Superior temporal gyrus (tissue), 1 donor: ENCODE measurements at regions not wholly inside any gene's neighbourhood (a gene's known extent, or its start where the extent isn't known, plus 50 kb on each side); places are given as distances from the start of the nearest gene placed in this dataset.

Experiments used
- DNase-seq: peaks from one replicate; pipeline ENCODE4 v3.0.0-alpha.2; 2016; ENCODE audit errors: extremely low spot score

DNA sequence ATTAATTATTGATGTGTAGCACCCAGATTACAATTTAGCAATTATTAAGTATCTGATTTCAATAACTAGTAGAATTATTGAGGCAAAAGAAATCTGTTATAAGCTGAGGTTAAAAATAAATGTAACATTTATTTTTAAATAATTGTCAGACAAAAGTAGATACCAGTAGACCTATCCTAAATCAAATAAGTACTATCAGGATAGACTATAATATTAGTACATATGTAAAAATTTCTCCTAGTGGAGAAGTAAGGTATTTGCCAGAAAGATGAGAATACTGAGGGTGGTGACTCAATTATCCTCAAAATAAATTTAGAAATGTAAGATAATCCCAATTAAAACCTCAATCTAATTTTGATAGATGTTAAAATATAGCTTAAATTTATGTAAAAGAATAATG lies 377.8 kb upstream of the CHRM3 start:
- DNase-seq, result no peak

DNA sequence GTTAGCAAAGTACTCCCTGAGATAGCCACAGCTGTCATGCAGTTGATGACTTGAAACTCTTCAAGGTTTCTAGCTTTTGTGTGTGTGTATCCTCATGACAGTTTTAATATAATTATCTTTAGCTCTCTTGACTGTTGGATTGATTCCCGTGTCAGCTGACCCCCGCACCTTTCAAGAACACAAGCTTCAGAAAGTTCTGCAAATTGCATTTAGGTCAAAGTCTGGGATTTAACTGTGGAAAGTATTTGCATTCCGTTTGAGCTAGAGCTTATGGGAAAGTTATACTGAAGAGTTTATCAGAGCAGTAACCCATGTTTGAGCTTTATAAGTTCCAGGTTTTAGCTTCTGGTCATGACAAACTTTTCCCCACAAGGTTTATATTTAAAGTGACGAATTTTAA lies 380.1 kb upstream of the CHRM3 start:
- DNase-seq, result no peak

DNA sequence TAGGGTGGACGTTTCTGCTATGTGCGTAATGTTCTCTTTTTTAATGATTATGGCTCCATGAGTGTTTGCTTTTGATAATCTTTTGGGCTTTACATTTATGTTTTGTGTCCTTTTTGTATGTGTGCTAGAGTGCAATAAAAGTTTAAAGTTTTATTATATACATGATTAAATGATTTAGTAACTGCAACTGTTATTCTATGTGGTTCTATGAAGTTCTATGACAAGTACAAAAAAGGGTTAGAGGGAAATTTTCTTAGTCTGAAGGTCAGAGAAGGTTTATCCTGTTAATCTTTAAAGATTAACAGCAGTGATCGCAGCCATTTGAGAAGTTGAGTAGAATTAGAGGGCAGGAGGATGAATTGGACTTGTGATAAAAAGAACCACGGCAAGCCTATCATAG lies 386.4 kb upstream of the CHRM3 start:
- no peak for DNase-seq

DNA sequence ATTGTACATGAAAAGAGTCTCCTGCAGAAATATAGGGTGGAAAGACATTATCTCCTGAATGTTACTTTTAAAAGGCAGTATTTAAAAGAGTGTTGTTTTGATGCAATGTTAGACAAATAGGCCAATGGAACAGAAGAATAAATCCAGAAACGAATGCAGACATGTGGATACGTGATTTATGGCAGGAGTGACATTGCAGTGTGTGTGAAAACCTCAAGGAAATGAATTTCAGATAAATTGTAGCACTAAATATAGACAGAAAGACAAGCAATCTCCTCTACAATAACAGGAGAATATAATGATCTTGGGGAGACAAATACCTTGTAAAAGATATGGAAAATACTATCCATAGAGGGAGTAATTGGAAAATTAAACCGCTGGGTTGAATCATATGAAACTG lies 387.8 kb upstream of the CHRM3 start:
- DNase-seq, result no peak

DNA sequence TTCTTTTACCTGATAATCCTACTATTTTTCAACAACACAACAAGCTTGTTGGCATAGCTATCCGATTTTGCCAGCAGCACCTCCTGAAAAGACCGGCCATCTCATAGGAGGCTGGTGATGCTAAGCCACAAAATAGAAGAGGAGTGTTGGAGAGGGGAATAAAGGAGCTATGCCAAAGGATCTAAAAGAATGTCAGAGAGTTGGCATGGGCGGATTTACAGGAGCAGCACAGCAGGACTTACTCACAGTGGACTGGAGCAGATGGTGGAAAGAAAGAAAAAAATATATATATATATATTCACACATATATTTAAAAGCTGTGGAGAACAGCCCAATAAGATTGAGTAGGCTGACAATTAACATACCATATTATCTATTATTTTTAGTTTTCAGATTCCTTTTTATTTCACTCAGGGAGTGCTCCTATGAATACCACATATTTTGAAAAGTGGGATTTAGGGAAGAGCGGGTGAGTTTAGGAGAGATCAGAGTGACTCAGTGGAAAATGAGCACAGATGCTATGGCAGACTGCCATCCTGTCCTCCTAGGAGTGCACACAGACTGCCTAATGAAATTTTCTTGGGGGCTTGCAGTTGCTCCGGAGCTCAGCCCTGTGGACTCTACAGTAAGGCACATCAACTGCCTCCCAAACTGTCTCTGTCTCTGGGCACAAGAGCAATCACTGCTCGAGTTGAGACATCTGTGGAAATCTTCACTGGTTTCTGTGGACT lies 394.4 kb upstream of the CHRM3 start:
- DNase-seq, result peak; percentile 73

DNA sequence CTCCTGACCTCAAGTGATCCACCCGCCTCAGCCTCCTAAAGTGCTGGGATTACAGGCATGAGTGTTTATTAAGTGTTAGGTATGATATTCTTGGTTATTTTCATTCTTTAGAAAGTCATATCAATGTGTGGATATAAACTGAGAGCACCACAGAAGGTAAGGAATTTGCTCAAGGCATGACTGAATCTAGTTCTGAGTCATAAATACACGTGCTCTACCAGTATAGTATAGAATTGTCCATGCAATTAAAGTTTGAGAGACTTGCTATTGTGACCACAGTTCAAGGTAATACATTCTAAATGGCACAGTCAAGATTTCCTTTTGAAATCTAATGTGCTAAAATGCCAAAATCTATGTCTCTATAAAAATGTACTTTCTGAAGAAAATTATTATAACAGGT lies 401.1 kb upstream of the CHRM3 start:
- DNase-seq, result no peak

DNA sequence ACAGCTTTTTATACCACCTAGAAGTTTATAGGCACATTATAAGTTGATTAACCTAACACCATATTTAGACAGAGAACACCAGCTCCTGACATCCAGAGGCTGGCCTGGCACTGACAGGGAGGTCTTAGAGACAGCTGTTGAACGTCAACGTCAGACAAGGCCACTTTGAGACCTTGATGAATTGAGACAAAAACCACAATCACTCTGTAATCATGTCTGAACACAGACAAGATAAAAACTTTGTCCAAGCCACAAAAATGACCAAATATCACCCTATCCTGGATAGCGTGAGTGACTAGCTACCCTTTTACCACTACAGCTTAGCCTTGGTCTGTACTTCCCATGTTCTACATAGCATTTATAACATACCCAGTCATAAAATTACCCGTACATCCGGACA lies 403.6 kb upstream of the CHRM3 start:
- no peak for DNase-seq

DNA sequence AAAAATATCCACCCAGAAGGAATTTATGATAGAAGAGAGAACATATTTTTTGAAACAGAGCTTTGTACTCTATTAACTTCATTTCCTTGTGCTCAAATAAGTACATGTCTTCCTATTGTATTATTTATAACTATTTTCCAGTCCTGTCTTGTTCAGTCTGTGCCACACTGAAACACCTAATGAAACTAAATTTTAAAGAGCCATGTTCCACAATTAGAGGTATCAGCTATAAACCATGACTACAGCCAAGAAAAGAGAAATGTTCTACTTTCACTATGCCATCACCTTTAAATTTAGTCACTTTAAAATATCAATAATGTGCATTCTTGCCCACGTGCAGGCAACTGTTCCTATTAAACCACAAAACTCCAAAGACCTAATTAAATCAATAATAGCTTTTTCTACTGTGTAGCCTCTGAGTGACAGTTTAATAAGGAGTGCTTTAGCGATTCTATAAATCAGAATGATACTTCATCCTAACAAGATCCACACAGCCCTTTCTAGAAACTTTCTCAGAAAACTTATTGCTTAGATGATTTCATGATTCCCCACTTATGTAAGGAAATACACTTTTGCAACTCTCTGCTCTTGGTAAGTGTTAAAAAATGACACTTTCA lies 404.9 kb upstream of the CHRM3 start:
- no peak for DNase-seq

DNA sequence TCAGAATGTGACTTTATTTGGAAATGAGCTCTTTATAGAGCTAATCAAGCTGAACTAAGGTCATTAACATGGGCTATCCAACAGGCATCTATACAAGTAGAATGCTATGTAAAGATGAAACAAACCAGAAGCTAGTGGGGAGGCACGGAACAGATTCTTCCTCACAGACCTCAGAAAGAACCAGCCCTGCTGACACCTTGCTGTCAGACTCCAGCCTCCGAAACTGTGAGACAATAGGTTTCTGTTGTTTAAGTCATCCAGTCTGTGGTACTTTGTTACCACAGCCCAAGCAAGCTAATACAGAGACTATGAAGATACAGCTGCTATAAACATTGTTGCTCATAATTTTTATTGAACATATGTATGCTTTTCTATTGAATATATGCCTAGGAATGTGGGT lies 406.3 kb upstream of the CHRM3 start:
- no peak for DNase-seq

DNA sequence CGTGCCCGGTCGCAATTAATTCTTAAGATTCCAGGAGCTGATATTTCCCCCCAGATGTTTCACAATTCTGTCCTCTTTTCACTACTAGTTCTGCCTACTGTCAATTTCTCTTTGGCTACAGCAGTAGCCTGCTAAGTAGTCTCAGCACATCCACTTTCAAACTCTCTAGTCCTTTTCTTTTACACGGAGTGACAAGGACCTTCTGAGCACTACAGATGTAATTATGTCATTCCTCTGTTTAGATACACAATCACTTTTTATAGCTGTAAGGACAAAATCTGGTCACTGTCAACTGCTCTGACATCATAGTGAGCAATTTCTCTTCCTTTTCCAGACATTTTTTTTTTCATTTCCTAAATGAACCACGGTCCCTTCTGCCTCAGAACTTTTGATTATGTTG lies 421.7 kb upstream of the CHRM3 start:
- no peak for DNase-seq

DNA sequence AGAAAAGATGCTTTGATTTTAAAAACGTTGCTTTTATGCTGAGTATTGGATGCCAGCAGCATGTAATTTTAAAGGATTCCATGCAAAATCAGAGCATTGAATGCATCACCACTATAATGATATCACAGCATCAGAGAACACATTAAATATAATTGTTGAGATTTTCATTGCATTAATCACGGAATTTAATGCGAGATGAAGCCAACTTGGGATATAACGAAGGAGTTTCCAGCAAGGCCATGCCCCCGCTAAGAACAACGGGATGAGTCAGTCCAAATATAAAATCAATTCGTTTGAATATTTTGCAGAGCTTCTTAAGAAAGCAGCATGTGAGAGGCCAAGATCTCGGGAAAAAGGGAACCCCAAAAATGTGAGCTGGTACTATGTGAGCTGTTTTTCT lies 423.4 kb upstream of the CHRM3 start:
- no peak for DNase-seq

DNA sequence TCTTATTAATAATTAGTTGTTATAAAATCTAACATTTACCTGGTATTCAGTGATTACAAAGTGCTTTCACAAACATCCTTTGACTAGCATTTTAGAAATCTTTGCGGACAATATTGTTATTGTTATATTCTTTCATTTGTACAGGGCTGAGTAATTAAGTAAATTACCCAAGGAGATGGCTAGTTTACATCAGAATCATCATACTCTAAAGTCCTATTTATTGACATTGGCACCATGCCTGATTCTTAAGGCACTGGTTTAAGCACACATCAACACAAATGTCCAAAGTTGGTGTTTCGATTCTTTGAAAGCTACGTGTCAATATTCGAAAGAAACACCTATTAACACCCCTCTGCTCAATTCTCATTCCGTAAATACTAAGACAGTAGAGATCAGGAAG lies 424.6 kb upstream of the CHRM3 start:
- DNase-seq, result no peak

DNA sequence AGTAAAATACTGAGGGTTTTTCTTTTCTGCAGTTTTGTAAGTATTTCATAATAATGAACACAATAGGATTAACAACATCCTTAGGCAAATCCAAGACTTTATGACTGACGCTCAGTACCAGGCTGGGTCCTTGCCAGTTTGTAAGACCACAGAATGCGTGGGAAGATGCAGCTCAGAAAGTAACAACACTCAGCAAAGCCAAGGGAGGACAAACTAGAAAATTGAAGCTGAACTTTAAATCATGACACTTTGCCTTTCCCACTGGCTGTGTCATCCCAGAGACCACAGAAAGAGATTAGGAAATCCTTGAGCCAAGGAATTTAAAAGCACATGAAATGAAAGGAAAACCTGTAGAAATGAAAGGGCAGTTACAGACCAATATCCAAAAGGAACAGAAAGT lies 426.3 kb upstream of the CHRM3 start:
- DNase-seq, result no peak

DNA sequence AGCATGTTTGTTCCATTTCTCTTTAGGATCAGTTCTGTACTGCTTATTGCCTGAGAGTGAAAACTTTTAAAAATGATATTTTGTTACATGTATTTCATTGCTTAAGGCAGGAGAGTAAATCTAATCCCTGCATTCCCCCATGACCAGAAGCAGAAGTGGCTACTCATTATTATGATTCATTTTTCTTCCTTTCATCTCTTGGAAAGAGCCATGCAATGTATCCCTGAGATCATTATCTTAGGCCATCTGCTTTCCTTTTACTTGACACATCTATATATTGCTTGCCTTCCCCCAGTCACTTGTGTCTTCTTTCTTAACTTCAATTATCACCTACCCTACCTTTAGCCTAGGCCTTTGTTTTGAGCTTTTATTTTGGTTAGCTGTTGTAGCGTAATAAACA lies 430.4 kb upstream of the CHRM3 start:
- DNase-seq, result no peak

DNA sequence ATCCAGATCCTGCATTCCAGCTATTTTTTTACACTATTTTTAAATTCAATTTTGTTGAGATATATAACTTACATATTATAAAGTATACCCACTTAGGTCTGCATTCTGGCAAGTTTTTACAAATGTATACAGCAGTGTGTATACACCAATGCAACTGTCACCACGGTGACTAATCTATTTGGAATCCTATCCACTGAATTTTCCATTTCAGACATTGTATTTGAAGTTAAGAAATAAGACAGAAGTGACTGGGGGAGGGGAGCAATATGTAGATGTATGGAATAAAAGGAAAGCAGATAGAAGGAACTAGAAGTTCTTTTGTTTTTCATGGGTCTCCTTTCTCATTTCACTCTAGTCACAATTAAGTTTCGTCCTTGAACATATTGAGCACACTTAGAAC lies 431.5 kb upstream of the CHRM3 start:
- no peak for DNase-seq

DNA sequence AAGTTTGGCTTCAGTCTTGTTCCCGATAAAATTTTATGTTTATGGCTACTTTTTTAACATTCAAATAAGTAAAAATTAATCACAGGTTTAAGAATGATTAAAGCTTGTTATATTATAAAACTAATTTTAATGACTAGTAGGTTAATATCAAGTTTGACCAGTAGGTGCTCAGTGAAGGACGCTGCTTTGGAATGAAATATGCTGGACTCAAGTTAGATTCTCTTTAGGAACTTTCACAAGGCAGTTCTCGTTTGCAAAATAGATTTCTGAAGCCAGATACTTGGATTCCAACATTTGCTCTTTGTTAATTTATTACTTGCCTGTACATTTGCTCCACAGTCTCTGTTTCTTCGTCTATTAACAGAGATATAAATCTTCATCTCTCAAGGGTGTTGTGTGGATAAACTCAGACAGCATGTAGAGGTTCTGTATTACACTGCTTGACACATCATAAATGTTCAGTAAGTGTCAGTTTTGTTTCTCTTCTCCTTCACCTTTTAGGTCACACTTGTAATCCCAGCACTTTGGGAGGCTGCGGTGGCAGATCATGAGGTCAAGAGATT lies 432.8 kb upstream of the CHRM3 start:
- DNase-seq, result no peak

DNA sequence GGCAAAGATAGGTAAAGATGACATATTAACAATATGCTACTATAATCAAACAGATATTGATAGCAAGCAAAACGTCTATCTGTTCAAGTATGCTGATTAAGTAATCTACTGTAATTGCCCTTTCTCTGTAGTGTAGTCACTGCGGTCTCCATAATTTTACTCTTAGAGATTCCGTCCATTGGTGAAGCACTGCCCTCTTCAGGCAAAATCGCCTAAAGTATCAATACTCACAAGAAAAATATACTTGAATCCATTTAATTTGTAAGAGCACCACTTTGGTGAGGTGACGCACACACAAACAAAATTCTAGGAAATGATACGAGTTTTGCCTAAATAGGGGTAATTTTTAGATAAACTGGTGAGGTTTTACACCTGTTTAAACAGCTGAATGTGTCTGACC lies 434.6 kb upstream of the CHRM3 start:
- peak; percentile 65 for DNase-seq

DNA sequence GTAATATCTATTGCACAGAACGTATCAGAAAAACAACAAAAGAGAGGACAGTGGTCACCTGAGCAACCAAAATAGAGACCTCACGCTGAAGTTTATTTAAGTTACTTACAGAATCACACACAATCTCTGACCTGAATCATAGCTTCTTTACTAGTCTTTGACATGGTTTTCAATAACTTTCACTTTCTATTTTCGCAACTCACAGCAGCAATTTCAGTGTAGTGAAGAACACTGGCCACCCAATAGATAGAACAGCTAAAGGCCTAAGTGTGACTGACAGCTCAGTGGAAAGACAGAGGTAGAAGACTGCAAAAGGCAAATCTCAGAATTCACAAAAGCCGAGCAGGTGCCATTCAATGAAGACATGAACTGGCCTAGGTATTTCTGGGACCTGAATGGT lies 435.6 kb upstream of the CHRM3 start:
- no peak for DNase-seq

DNA sequence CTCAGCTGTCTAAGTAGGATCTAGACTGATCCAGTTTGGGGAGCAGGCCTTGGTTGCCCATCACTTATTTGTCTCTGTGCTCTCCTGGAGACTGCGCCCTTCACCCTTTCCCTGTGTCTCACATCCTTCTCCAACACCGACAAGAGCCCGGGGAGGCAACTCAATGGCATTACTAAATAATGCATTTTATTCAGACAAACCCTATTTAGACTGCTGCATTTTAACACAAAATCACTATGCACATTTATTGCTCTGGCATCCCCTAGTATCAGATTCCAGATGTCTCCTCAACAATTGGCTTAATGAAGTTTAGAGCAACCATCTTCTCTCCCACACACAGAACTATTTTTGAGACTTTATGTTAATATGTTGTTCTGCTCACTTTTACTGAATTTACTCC lies 436.4 kb upstream of the CHRM3 start:
- no peak for DNase-seq

DNA sequence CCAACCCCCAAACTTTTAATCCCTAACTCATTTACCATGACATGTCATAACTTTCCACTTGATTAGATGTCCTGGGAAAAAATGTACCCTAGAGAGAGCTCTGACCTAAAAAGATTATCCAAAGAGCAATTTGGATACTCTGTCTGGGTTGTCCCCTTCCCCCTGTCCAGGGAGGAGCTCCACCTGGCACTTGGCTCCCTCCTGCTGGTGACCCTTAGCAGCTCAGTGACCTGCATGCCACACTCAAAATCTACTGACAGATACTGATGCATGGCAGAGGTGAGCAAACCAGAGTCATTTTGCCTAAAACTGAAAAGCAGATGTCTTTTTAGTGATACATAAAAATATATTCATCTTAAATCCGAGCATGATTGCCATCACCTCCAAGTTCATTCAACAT lies 442.3 kb upstream of the CHRM3 start:
- no peak for DNase-seq

DNA sequence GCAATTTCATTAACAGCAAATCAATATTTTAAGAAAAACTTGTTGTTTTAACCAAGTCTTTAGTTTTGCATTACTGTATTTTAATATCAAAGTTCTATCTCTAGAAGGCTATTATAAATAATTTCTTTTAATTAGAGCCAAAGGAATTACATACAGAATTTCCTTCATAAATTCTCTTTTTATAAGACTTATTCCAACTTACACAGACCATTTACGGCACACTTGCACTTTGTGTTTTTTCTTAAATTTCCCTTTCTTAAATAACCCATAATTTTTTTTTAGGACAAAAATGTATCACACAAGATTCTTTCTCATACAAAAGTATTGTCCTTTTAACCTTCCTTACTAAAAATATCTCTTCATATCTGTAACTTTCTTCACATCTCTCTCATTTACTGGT lies 458.5 kb upstream of the CHRM3 start:
- no peak for DNase-seq

DNA sequence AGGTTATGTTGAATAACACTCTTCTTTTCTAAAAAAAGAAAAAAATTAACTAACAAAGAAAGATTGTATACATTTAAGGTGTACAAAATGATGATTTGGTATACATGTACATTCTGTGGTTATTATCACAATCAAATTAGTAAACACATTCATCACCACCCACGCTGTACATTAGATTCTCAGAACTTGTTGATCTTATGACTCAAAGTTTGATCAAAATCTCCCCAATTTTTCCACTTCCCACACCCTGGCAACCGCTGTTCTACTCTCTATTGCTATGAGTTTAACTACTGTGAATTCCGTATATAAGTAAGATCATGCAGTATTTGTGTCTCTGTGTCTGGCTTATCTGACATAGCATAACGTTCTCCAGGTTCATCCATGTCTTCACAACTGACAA lies 469.5 kb upstream of the CHRM3 start:
- no peak for DNase-seq

DNA sequence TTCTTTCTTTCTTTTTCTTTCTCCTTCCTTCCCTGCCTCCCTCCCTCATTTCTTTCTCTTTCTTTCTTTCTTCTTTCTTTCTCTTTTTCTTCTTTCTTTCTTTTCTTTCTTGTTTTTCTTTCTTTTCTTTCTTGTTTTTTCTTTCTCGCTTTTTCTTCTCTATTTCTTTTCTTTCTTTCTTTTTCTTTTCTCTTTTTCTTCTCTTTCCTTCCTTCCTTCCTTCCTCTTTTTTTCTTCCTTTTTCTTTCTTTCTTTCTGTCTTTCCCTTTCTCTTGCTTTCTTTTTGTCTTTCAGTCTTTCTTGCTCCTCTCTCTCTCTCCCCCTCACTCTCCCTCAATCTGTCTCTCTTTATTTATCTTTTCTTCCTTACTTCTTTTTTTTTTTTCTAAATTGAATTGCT lies 472.0 kb upstream of the CHRM3 start:
- DNase-seq, result no peak

DNA sequence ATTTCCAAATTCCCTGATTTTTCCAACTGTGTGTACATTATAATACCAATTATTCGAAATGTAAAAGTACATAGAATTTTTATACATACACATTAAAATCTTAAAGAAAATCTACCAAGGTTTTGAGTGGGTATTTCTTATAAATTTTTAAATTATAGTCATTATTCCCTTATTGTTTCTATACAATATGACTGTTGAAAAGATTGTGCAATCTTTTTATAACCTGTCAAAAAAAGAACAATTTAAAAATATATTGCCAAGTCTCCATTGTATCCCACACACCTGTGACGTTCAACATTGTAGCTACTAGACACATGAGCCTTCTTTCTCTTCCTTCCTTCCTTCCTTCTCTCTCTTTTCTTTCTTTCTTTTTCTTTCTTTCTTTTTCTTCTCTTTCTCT lies 473.2 kb upstream of the CHRM3 start:
- DNase-seq, result no peak
